ENCODE measurements at regions not wholly inside any gene's neighbourhood (a gene's known extent, or its start where the extent isn't known, plus 50 kb on each side); places are given as distances from the start of the nearest gene placed in this dataset.

- TF ChIP-seq, protein P1, sequence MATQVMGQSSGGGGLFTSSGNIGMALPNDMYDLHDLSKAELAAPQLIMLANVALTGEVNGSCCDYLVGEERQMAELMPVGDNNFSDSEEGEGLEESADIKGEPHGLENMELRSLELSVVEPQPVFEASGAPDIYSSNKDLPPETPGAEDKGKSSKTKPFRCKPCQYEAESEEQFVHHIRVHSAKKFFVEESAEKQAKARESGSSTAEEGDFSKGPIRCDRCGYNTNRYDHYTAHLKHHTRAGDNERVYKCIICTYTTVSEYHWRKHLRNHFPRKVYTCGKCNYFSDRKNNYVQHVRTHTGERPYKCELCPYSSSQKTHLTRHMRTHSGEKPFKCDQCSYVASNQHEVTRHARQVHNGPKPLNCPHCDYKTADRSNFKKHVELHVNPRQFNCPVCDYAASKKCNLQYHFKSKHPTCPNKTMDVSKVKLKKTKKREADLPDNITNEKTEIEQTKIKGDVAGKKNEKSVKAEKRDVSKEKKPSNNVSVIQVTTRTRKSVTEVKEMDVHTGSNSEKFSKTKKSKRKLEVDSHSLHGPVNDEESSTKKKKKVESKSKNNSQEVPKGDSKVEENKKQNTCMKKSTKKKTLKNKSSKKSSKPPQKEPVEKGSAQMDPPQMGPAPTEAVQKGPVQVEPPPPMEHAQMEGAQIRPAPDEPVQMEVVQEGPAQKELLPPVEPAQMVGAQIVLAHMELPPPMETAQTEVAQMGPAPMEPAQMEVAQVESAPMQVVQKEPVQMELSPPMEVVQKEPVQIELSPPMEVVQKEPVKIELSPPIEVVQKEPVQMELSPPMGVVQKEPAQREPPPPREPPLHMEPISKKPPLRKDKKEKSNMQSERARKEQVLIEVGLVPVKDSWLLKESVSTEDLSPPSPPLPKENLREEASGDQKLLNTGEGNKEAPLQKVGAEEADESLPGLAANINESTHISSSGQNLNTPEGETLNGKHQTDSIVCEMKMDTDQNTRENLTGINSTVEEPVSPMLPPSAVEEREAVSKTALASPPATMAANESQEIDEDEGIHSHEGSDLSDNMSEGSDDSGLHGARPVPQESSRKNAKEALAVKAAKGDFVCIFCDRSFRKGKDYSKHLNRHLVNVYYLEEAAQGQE (IDR thresholded peaks at IDR 0.05; ENCODE audit: insufficient read depth in 1 of 2, low read depth in 2 of 2, low read length in 2 of 2), result no peak
- TF ChIP-seq POLR2AphosphoS5 (IDR thresholded peaks at IDR 0.05; ENCODE audit: low read depth, low read length) (no peak), FOXP2 (optimal IDR thresholded peaks at IDR 0.05; ENCODE audit: borderline replicate concordance, extremely low read depth, extremely low read length, insufficient read depth) (no peak), TAF1 (IDR thresholded peaks at IDR 0.05; ENCODE audit: borderline replicate concordance, insufficient read depth, low read length) (no peak)
Observed at GRCh38 chr3:68062926-68063325, 408.5 kb upstream of the SUCLG2 start.
